ENCODE measurements at regions not wholly inside any gene's neighbourhood (a gene's known extent, or its start where the extent isn't known, plus 50 kb on each side); places are given as distances from the start of the nearest gene placed in this dataset.

GRCh38 chr5:68960456-68960855 lies 133.4 kb upstream of the SLC30A5 start:
- Histone ChIP-seq H3K18ac (ENCODE audit: low read length) (no peak overlapping the region), H2BK5ac (ENCODE audit: low read length) (no peak overlapping the region), H2AK5ac (ENCODE audit: low read length) (no peak overlapping the region), H3K79me1 (ENCODE audit: low read length) (no peaks in the 10 kb centered on the region), H3K79me2 (ENCODE audit: control insufficient read depth, insufficient read depth, low read length) (no peaks in the 10 kb centered on the region), H3K56ac (ENCODE audit: low read length) (no peak overlapping the region), H3K27ac (ENCODE audit: low read depth, low read length) (no peak overlapping the region), H3K23ac (ENCODE audit: low read length) (no peak overlapping the region), H4K8ac (ENCODE audit: low read depth, low read length) (no peak overlapping the region), H3K4me2 (ENCODE audit: low read length) (no peak overlapping the region), H3K4ac (ENCODE audit: low read depth, low read length) (no peak overlapping the region), H3K36me3 (ENCODE audit: control insufficient read depth, insufficient read depth, low read length) (no peaks in the 10 kb centered on the region), H2BK120ac (ENCODE audit: low read depth, low read length) (no peak overlapping the region), H3K9ac (ENCODE audit: low read length) (no peak overlapping the region), H3K4me3 (ENCODE audit: low read length) (no peak overlapping the region), H4K5ac (ENCODE audit: low read length) (no peak overlapping the region), H2BK15ac (replicated peaks; ENCODE audit: low read depth) (no peak overlapping the region), H3K4me1 (ENCODE audit: control insufficient read depth, low read depth, low read length) (no peaks in the 10 kb centered on the region), H3K27me3 (ENCODE audit: insufficient read depth, low read length, poor library complexity) (no peaks in the 10 kb centered on the region)
- no peak for DNase-seq
- WGBS (ENCODE audit: extremely low coverage, insufficient coverage, low lambda C conversion rate) = no CpG with 5 or more reads among the region's 4 CpGs

GRCh38 chr5:68960961-68961360 lies 132.9 kb upstream of the SLC30A5 start:
- no peak overlapping the region for H2AK5ac ChIP-seq (ENCODE audit: low read length)
- H3K79me1 ChIP-seq (ENCODE audit: low read length) = no peaks in the 10 kb centered on the region
- no peak overlapping the region for H3K4me2 ChIP-seq (ENCODE audit: low read length)
- no peak overlapping the region for H3K9ac ChIP-seq (ENCODE audit: low read length)
- no peak overlapping the region for H4K8ac ChIP-seq (ENCODE audit: low read depth, low read length)
- H3K18ac ChIP-seq (ENCODE audit: low read length) = no peak overlapping the region
- no peak for DNase-seq
- H3K23ac ChIP-seq (ENCODE audit: low read length) = no peak overlapping the region
- no peak overlapping the region for H3K4me3 ChIP-seq (ENCODE audit: low read length)
- no CpG with 5 or more reads among the region's 6 CpGs for WGBS (ENCODE audit: extremely low coverage, insufficient coverage, low lambda C conversion rate)
- H2BK120ac ChIP-seq (ENCODE audit: low read depth, low read length) = no peak overlapping the region
- H4K5ac ChIP-seq (ENCODE audit: low read length) = no peak overlapping the region
- no peaks in the 10 kb centered on the region for H3K79me2 ChIP-seq (ENCODE audit: control insufficient read depth, insufficient read depth, low read length)
- H3K4ac ChIP-seq (ENCODE audit: low read depth, low read length) = no peak overlapping the region
- H3K56ac ChIP-seq (ENCODE audit: low read length) = no peak overlapping the region
- H3K4me1 ChIP-seq (ENCODE audit: control insufficient read depth, low read depth, low read length) = no peaks in the 10 kb centered on the region
- H2BK15ac ChIP-seq (replicated peaks; ENCODE audit: low read depth) = no peak overlapping the region
- H3K36me3 ChIP-seq (ENCODE audit: control insufficient read depth, insufficient read depth, low read length) = no peaks in the 10 kb centered on the region
- H3K27me3 ChIP-seq (ENCODE audit: insufficient read depth, low read length, poor library complexity) = no peaks in the 10 kb centered on the region
- H2BK5ac ChIP-seq (ENCODE audit: low read length) = no peak overlapping the region
- no peak overlapping the region for H3K27ac ChIP-seq (ENCODE audit: low read depth, low read length)

GRCh38 chr5:68961762-68962161 lies 132.1 kb upstream of the SLC30A5 start:
- Histone ChIP-seq H3K4me1 (ENCODE audit: control insufficient read depth, low read depth, low read length) (no peaks in the 10 kb centered on the region), H3K4me2 (ENCODE audit: low read length) (no peak overlapping the region), H3K23ac (ENCODE audit: low read length) (no peak overlapping the region), H3K56ac (ENCODE audit: low read length) (no peak overlapping the region), H2BK15ac (replicated peaks; ENCODE audit: low read depth) (no peak overlapping the region), H3K9ac (ENCODE audit: low read length) (no peak overlapping the region), H3K4me3 (ENCODE audit: low read length) (no peak overlapping the region), H4K5ac (ENCODE audit: low read length) (no peak overlapping the region), H4K8ac (ENCODE audit: low read depth, low read length) (no peak overlapping the region), H3K36me3 (ENCODE audit: control insufficient read depth, insufficient read depth, low read length) (no peaks in the 10 kb centered on the region), H3K4ac (ENCODE audit: low read depth, low read length) (no peak overlapping the region), H2BK120ac (ENCODE audit: low read depth, low read length) (no peak overlapping the region), H2BK5ac (ENCODE audit: low read length) (no peak overlapping the region), H3K79me1 (ENCODE audit: low read length) (no peaks in the 10 kb centered on the region), H2AK5ac (ENCODE audit: low read length) (no peak overlapping the region), H3K27me3 (ENCODE audit: insufficient read depth, low read length, poor library complexity) (no peaks in the 10 kb centered on the region), H3K18ac (ENCODE audit: low read length) (no peak overlapping the region), H3K79me2 (ENCODE audit: control insufficient read depth, insufficient read depth, low read length) (no peaks in the 10 kb centered on the region), H3K27ac (ENCODE audit: low read depth, low read length) (no peak overlapping the region)
- no CpG with 5 or more reads among the region's 5 CpGs for WGBS (ENCODE audit: extremely low coverage, insufficient coverage, low lambda C conversion rate)
- no peak for DNase-seq

GRCh38 chr5:68962757-68963484 lies 130.9 kb upstream of the SLC30A5 start:
- Histone ChIP-seq H2AK5ac (ENCODE audit: low read length) (no peak overlapping the region), H4K8ac (ENCODE audit: low read depth, low read length) (no peak overlapping the region), H3K4me2 (ENCODE audit: low read length) (no peak overlapping the region), H2BK15ac (replicated peaks; ENCODE audit: low read depth) (no peak overlapping the region), H3K79me1 (ENCODE audit: low read length) (no peaks in the 10 kb centered on the region), H3K56ac (ENCODE audit: low read length) (no peak overlapping the region), H2BK120ac (ENCODE audit: low read depth, low read length) (no peak overlapping the region), H3K9ac (ENCODE audit: low read length) (no peak overlapping the region), H3K27ac (ENCODE audit: low read depth, low read length) (no peak overlapping the region), H2BK5ac (ENCODE audit: low read length) (no peak overlapping the region), H3K4me1 (ENCODE audit: control insufficient read depth, low read depth, low read length) (no peaks in the 10 kb centered on the region), H3K4me3 (ENCODE audit: low read length) (no peak overlapping the region), H3K36me3 (ENCODE audit: control insufficient read depth, insufficient read depth, low read length) (no peaks in the 10 kb centered on the region), H4K5ac (ENCODE audit: low read length) (no peak overlapping the region), H3K27me3 (ENCODE audit: insufficient read depth, low read length, poor library complexity) (no peaks in the 10 kb centered on the region), H3K18ac (ENCODE audit: low read length) (no peak overlapping the region), H3K79me2 (ENCODE audit: control insufficient read depth, insufficient read depth, low read length) (no peaks in the 10 kb centered on the region), H3K4ac (ENCODE audit: low read depth, low read length) (no peak overlapping the region), H3K23ac (ENCODE audit: low read length) (no peak overlapping the region)
- DNase-seq = peak; percentile 69
- WGBS (ENCODE audit: extremely low coverage, insufficient coverage, low lambda C conversion rate) = no CpG with 5 or more reads among the region's 16 CpGs

- Histone ChIP-seq H2BK5ac (ENCODE audit: low read length) (no peak overlapping the region), H3K4me2 (ENCODE audit: low read length) (no peak overlapping the region), H3K4ac (ENCODE audit: low read depth, low read length) (no peak overlapping the region), H4K8ac (ENCODE audit: low read depth, low read length) (no peak overlapping the region), H3K27me3 (ENCODE audit: insufficient read depth, low read length, poor library complexity) (no peaks in the 10 kb centered on the region), H3K36me3 (ENCODE audit: control insufficient read depth, insufficient read depth, low read length) (no peaks in the 10 kb centered on the region), H4K5ac (ENCODE audit: low read length) (no peak overlapping the region), H3K9ac (ENCODE audit: low read length) (no peak overlapping the region), H3K4me1 (ENCODE audit: control insufficient read depth, low read depth, low read length) (no peaks in the 10 kb centered on the region), H3K79me1 (ENCODE audit: low read length) (no peaks in the 10 kb centered on the region), H3K23ac (ENCODE audit: low read length) (no peak overlapping the region), H3K27ac (ENCODE audit: low read depth, low read length) (no peak overlapping the region), H3K18ac (ENCODE audit: low read length) (no peak overlapping the region), H2AK5ac (ENCODE audit: low read length) (no peak overlapping the region), H3K79me2 (ENCODE audit: control insufficient read depth, insufficient read depth, low read length) (no peaks in the 10 kb centered on the region), H3K4me3 (ENCODE audit: low read length) (no peak overlapping the region), H3K56ac (ENCODE audit: low read length) (no peak overlapping the region), H2BK15ac (replicated peaks; ENCODE audit: low read depth) (no peak overlapping the region), H2BK120ac (ENCODE audit: low read depth, low read length) (no peak overlapping the region)
- no peak for DNase-seq
- 100% methylated on average over 3 of the region's 3 CpGs for WGBS (ENCODE audit: extremely low coverage, insufficient coverage, low lambda C conversion rate)
These were observed 129.1 kb upstream of the SLC30A5 start for GRCh38 chr5:68964679-68965078.

GRCh38 chr5:68965926-68966325 lies 127.9 kb upstream of the SLC30A5 start:
- no peaks in the 10 kb centered on the region for H3K79me2 ChIP-seq (ENCODE audit: control insufficient read depth, insufficient read depth, low read length)
- no peak overlapping the region for H3K4ac ChIP-seq (ENCODE audit: low read depth, low read length)
- no peak overlapping the region for H3K56ac ChIP-seq (ENCODE audit: low read length)
- no peak overlapping the region for H2AK5ac ChIP-seq (ENCODE audit: low read length)
- H3K79me1 ChIP-seq (ENCODE audit: low read length) = no peaks in the 10 kb centered on the region
- no peak overlapping the region for H2BK5ac ChIP-seq (ENCODE audit: low read length)
- DNase-seq = no peak
- H3K18ac ChIP-seq (ENCODE audit: low read length) = no peak overlapping the region
- no peak overlapping the region for H3K4me3 ChIP-seq (ENCODE audit: low read length)
- no peak overlapping the region for H3K23ac ChIP-seq (ENCODE audit: low read length)
- H4K5ac ChIP-seq (ENCODE audit: low read length) = no peak overlapping the region
- no peak overlapping the region for H3K27ac ChIP-seq (ENCODE audit: low read depth, low read length)
- no peaks in the 10 kb centered on the region for H3K4me1 ChIP-seq (ENCODE audit: control insufficient read depth, low read depth, low read length)
- no peak overlapping the region for H4K8ac ChIP-seq (ENCODE audit: low read depth, low read length)
- WGBS (ENCODE audit: extremely low coverage, insufficient coverage, low lambda C conversion rate) = 100% methylated on average over 1 of the region's 3 CpGs
- no peak overlapping the region for H3K4me2 ChIP-seq (ENCODE audit: low read length)
- no peak overlapping the region for H3K9ac ChIP-seq (ENCODE audit: low read length)
- H3K36me3 ChIP-seq (ENCODE audit: control insufficient read depth, insufficient read depth, low read length) = no peaks in the 10 kb centered on the region
- H3K27me3 ChIP-seq (ENCODE audit: insufficient read depth, low read length, poor library complexity) = no peaks in the 10 kb centered on the region
- no peak overlapping the region for H2BK120ac ChIP-seq (ENCODE audit: low read depth, low read length)
- no peak overlapping the region for H2BK15ac ChIP-seq (replicated peaks; ENCODE audit: low read depth)

Measured in mesendoderm (in vitro differentiated cells).